SHP77 (cell line): ENCODE measurements at regions not wholly inside any gene's neighbourhood (a gene's known extent, or its start where the extent isn't known, plus 50 kb on each side); places are given as distances from the start of the nearest gene placed in this dataset.

ENCODE experiments used
- DNase-seq, 2 experiments: peaks; one replicate each; lab custom pipeline; 2025; lab: John Stamatoyannopoulos, UW

GRCh38 chr2:550860-551567 lies 126.2 kb downstream of the TMEM18 start:
- no peak for DNase-seq

GRCh38 chr2:545711-546650 lies 131.2 kb downstream of the TMEM18 start:
- peak in 1 of 2 experiments; percentile 5 for DNase-seq

- no peak for DNase-seq
These were observed 132.0 kb downstream of the TMEM18 start for GRCh38 chr2:545228-545627.

GRCh38 chr2:538646-539045 lies 138.6 kb downstream of the TMEM18 start:
- no peak for DNase-seq

GRCh38 chr2:535222-535621 lies 142.0 kb downstream of the TMEM18 start:
- DNase-seq = peak in 1 of 2 experiments; percentile 6

- DNase-seq = no peak
These were observed 147.4 kb downstream of the TMEM18 start for GRCh38 chr2:529852-530251.

- DNase-seq = peak in 1 of 2 experiments; percentile 36
These were observed 147.8 kb downstream of the TMEM18 start for GRCh38 chr2:529424-529823.

GRCh38 chr2:527581-527980 lies 149.6 kb downstream of the TMEM18 start:
- no peak for DNase-seq

- no peak for DNase-seq
These were observed 150.3 kb downstream of the TMEM18 start for GRCh38 chr2:526918-527317.

- no peak for DNase-seq
These were observed 151.6 kb downstream of the TMEM18 start for GRCh38 chr2:525611-526010.

GRCh38 chr2:525021-525420 lies 152.2 kb downstream of the TMEM18 start:
- no peak for DNase-seq

GRCh38 chr2:524442-524841 lies 152.8 kb downstream of the TMEM18 start:
- DNase-seq = no peak

- no peak for DNase-seq
These were observed 153.4 kb downstream of the TMEM18 start for GRCh38 chr2:523698-524270.

- no peak for DNase-seq
These were observed 154.4 kb downstream of the TMEM18 start for GRCh38 chr2:522776-523175.

GRCh38 chr2:521853-522530 lies 155.2 kb downstream of the TMEM18 start:
- DNase-seq = no peak

- no peak for DNase-seq
These were observed 156.4 kb downstream of the TMEM18 start for GRCh38 chr2:520663-521340.

- no peak for DNase-seq
These were observed 160.3 kb downstream of the TMEM18 start for GRCh38 chr2:516944-517343.

GRCh38 chr2:516131-516530 lies 161.1 kb downstream of the TMEM18 start:
- no peak for DNase-seq

- DNase-seq = no peak
These were observed 161.6 kb downstream of the TMEM18 start for GRCh38 chr2:515441-516127.

GRCh38 chr2:513981-514706 lies 163.1 kb downstream of the TMEM18 start:
- no peak for DNase-seq
